ENCODE measurements at regions not wholly inside any gene's neighbourhood (a gene's known extent, or its start where the extent isn't known, plus 50 kb on each side); places are given as distances from the start of the nearest gene placed in this dataset. TPM values are rescaled to one million over a fixed set of nuclear protein-coding genes. Genes with fewer than 3 reads are reported as not detected.

DNA sequence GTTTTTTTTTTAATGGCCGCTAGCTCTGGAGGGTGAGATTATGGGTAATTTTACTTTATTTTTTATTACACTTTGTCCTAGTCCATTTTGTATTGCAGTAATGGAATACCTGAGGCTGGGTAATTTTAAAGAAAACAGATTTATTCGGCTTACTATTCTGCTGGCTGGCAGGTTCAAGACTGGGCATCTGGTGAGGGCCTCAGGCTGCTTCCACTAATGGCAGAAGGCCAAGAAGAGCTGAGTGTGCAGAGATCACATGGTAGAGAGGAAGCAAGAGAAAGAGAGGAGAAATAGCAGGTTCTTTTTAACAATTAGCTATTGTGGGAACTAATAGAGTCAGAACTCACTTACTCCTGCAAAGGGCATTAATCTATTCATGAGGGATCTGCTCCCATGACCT is 52.4 kb upstream of the ARHGAP28 start:
- no peak for DNase-seq
- H3K9ac ChIP-seq (ENCODE audit: low read length): no peak overlapping the region
- WGBS (ENCODE audit: extremely low coverage, insufficient coverage, low lambda C conversion rate): no CpG with 5 or more reads among the region's 2 CpGs
- H3K27me3 ChIP-seq (ENCODE audit: insufficient read depth, low read length, poor library complexity): no peaks in the 10 kb centered on the region
- no peak overlapping the region for H3K23ac ChIP-seq (ENCODE audit: low read length)
- no peak overlapping the region for H3K4me2 ChIP-seq (ENCODE audit: low read length)
- no peak overlapping the region for H2BK5ac ChIP-seq (ENCODE audit: low read length)
- no peak overlapping the region for H2BK15ac ChIP-seq (replicated peaks; ENCODE audit: low read depth)
- H3K4me3 ChIP-seq (ENCODE audit: low read length): no peak overlapping the region
- H3K79me1 ChIP-seq (ENCODE audit: low read length): no peaks in the 10 kb centered on the region
- H3K4me1 ChIP-seq (ENCODE audit: control insufficient read depth, low read depth, low read length): peaks cover 2% of the 10 kb centered on the region
- H2BK120ac ChIP-seq (ENCODE audit: low read depth, low read length): no peak overlapping the region
- no peak overlapping the region for H3K56ac ChIP-seq (ENCODE audit: low read length)
- H3K36me3 ChIP-seq (ENCODE audit: control insufficient read depth, insufficient read depth, low read length): no peaks in the 10 kb centered on the region
- H3K27ac ChIP-seq (ENCODE audit: low read depth, low read length): no peak overlapping the region
- H4K5ac ChIP-seq (ENCODE audit: low read length): no peak overlapping the region
- no peak overlapping the region for H2AK5ac ChIP-seq (ENCODE audit: low read length)
- H3K18ac ChIP-seq (ENCODE audit: low read length): no peak overlapping the region
- H3K79me2 ChIP-seq (ENCODE audit: control insufficient read depth, insufficient read depth, low read length): no peaks in the 10 kb centered on the region
- H3K4ac ChIP-seq (ENCODE audit: low read depth, low read length): no peak overlapping the region
- no peak overlapping the region for H4K8ac ChIP-seq (ENCODE audit: low read depth, low read length)

DNA sequence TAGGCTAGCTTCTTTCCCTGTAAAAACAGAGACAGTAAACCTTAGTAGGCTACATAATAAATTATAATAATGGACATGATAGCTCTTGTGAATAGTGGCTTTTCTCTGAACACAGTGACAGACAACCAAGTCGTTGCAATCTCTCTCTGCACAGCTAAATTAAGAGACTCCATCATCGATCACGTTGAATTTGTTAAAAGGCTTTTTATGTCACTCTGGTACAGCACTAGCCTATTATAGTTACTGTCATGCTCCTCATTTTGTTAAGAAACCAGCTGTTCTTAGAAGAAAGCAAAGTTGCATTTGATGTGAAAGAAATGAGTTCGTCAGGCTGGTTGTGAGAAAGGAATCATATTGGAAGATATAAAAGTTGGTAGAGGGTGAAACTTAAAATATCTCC is 50.3 kb upstream of the ARHGAP28 start:
- H2BK15ac ChIP-seq (replicated peaks; ENCODE audit: low read depth): no peak overlapping the region
- H3K56ac ChIP-seq (ENCODE audit: low read length): no peak overlapping the region
- no peak overlapping the region for H3K27ac ChIP-seq (ENCODE audit: low read depth, low read length)
- H3K18ac ChIP-seq (ENCODE audit: low read length): no peak overlapping the region
- no peak overlapping the region for H3K23ac ChIP-seq (ENCODE audit: low read length)
- no peak overlapping the region for H2BK5ac ChIP-seq (ENCODE audit: low read length)
- WGBS (ENCODE audit: extremely low coverage, insufficient coverage, low lambda C conversion rate): no CpG with 5 or more reads among the region's 4 CpGs
- no peak overlapping the region for H3K9ac ChIP-seq (ENCODE audit: low read length)
- no peak overlapping the region for H4K5ac ChIP-seq (ENCODE audit: low read length)
- H3K36me3 ChIP-seq (ENCODE audit: control insufficient read depth, insufficient read depth, low read length): no peaks in the 10 kb centered on the region
- no peak overlapping the region for H3K4me2 ChIP-seq (ENCODE audit: low read length)
- no peaks in the 10 kb centered on the region for H3K27me3 ChIP-seq (ENCODE audit: insufficient read depth, low read length, poor library complexity)
- no peak overlapping the region for H2AK5ac ChIP-seq (ENCODE audit: low read length)
- DNase-seq: no peak
- no peak overlapping the region for H3K4me3 ChIP-seq (ENCODE audit: low read length)
- no peaks in the 10 kb centered on the region for H3K79me2 ChIP-seq (ENCODE audit: control insufficient read depth, insufficient read depth, low read length)
- H3K4ac ChIP-seq (ENCODE audit: low read depth, low read length): no peak overlapping the region
- no peaks in the 10 kb centered on the region for H3K79me1 ChIP-seq (ENCODE audit: low read length)
- no peak overlapping the region for H2BK120ac ChIP-seq (ENCODE audit: low read depth, low read length)
- no peak overlapping the region for H4K8ac ChIP-seq (ENCODE audit: low read depth, low read length)
- peaks cover 2% of the 10 kb centered on the region for H3K4me1 ChIP-seq (ENCODE audit: control insufficient read depth, low read depth, low read length)

Small RNA genes in the stretch of these regions (small RNA-seq; reads per million reads assigned to genes)
- not detected for gene RN7SL282P (ENCODE audit: insufficient read depth)
